GM18517 (cell line): ENCODE measurements at regions not wholly inside any gene's neighbourhood (a gene's known extent, or its start where the extent isn't known, plus 50 kb on each side); places are given as distances from the start of the nearest gene placed in this dataset.

ENCODE experiments used
- ATAC-seq: cut with Tn5 transposase; IDR thresholded peaks from one replicate; pipeline ENCODE4 v1.9.1; 2021; ENCODE audit warnings: mild to moderate bottlenecking, moderate library complexity; ENCODE audit not compliant: unreplicated experiment

GRCh38 chr1:57957576-57957975 is 533.7 kb upstream of the DAB1 start:
- ATAC-seq, result no peak

GRCh38 chr1:57951390-57951789 is 527.5 kb upstream of the DAB1 start:
- ATAC-seq, result no peak

GRCh38 chr1:57949168-57949567 is 525.3 kb upstream of the DAB1 start:
- ATAC-seq, result no peak

GRCh38 chr1:57947471-57947870 is 523.6 kb upstream of the DAB1 start:
- no peak for ATAC-seq

GRCh38 chr1:57945045-57945444 is 521.2 kb upstream of the DAB1 start:
- no peak for ATAC-seq

GRCh38 chr1:57943365-57943764 is 519.5 kb upstream of the DAB1 start:
- no peak for ATAC-seq

- ATAC-seq, result no peak
Observed at GRCh38 chr1:57934745-57935144, 510.9 kb upstream of the DAB1 start.

- no peak for ATAC-seq
Observed at GRCh38 chr1:57927003-57927402, 503.1 kb upstream of the DAB1 start.

- ATAC-seq, result no peak
Observed at GRCh38 chr1:57926025-57926552, 502.2 kb upstream of the DAB1 start.

- ATAC-seq, result no peak
Observed at GRCh38 chr1:57925226-57925625, 501.4 kb upstream of the DAB1 start.

- ATAC-seq, result no peak
Observed at GRCh38 chr1:57922130-57922529, 498.3 kb upstream of the DAB1 start.

GRCh38 chr1:57916041-57916440 is 492.2 kb upstream of the DAB1 start:
- no peak for ATAC-seq

GRCh38 chr1:57911427-57911826 is 487.6 kb upstream of the DAB1 start:
- no peak for ATAC-seq

- no peak for ATAC-seq
Observed at GRCh38 chr1:57910782-57911181, 486.9 kb upstream of the DAB1 start.

- no peak for ATAC-seq
Observed at GRCh38 chr1:57910305-57910704, 486.4 kb upstream of the DAB1 start.

GRCh38 chr1:57908147-57908890 is 484.5 kb upstream of the DAB1 start:
- ATAC-seq, result no peak

- ATAC-seq, result no peak
Observed at GRCh38 chr1:57901208-57901919, 477.5 kb upstream of the DAB1 start.

GRCh38 chr1:57898531-57898930 is 474.7 kb upstream of the DAB1 start:
- ATAC-seq, result no peak

- ATAC-seq, result no peak
Observed at GRCh38 chr1:57897581-57897980, 473.7 kb upstream of the DAB1 start.

- no peak for ATAC-seq
Observed at GRCh38 chr1:57894315-57894714, 470.5 kb upstream of the DAB1 start.

- no peak for ATAC-seq
Observed at GRCh38 chr1:57889676-57890320, 465.9 kb upstream of the DAB1 start.
